SIG-M5 treated with dmso at 0.1 percent for 504 hours (cell line): ENCODE measurements at regions not wholly inside any gene's neighbourhood (a gene's known extent, or its start where the extent isn't known, plus 50 kb on each side); places are given as distances from the start of the nearest gene placed in this dataset.
A peak's percentile ranks its signal among the peaks of the same experiment; 100 is the strongest.

Source experiments
- DNase-seq: peaks from one replicate; lab custom pipeline; 2025; ENCODE audit not compliant: unreplicated experiment; lab: John Stamatoyannopoulos, UW

DNA sequence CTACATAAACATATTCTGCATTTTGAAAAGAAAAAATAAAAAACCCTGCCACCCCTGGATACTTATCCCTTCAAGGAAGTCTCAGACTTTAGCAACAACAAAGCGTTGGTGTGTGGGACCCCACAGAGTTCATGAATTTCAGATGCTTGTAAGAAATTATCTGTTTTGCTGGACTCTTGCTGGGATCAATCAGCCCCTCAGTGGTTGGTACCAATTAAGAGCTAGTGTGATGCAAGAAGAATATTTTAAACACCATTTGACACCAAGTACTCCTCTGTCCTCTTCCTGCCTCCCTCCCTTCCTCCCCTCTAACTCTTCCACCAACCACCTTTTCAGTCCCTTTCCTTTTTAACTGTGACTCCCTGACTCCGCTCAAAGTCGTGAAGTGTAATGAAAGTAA is 51.5 kb downstream of the SST start:
- DNase-seq: no peak

- no peak for DNase-seq
Measured at GRCh38 chr3:187617213-187617612, 53.0 kb downstream of the SST start.

DNA sequence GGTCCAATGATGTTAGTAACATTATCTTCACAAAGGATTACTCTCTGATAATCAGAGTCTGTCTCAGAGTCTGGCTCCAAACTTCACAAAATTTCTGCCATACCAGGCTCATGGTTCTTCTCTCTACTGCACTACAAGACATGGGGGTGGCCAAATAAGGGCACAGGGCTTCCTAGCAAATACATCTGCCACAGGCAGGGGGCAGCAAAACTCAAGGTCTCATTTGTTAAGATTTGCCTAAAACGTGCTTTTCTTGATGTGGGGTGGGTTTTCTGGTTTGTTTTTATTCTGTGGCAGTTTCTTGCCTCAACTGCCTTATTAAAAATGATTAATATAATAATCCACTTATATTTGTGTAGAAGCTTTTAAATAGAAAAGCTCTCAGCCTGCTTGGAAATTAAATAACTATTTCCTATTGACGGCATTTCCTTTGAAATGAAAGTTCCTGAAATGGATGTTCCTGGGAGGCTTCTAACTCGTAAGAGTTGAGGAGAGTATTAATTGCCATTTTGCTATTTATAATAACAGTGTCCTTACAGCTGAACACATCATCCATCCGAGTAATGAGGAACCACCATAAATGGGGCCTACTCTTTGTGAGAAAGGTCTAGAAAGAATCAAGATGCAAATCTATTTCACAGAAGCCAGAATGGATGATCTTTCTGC is 53.8 kb downstream of the SST start:
- peak; percentile 69 for DNase-seq

DNA sequence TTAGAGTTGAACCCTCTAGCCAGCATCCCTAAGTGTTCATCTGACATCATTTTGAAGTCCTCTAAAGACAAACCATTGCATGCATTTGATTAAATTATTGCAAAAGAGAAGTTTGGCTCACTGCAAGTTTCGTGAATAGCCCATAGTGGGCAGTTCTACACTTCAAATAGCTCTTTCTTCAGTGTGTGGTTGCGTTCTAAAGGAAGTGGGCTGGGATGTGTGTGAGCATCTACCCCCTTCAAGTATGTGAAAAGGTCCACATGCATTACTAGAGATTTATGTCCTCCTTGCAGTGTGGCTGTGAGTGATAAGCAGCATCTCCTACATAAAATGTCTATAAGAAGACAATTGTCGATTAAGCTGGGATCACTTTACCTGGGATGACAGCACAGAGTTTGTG is 54.6 kb downstream of the SST start:
- no peak for DNase-seq

GRCh38 chr3:187612656-187613055 is 57.5 kb downstream of the SST start:
- DNase-seq: no peak

- no peak for DNase-seq
Measured at GRCh38 chr3:187610981-187611511, 59.1 kb downstream of the SST start.

- DNase-seq: no peak
Measured at GRCh38 chr3:187594272-187594671, 75.9 kb downstream of the SST start.

DNA sequence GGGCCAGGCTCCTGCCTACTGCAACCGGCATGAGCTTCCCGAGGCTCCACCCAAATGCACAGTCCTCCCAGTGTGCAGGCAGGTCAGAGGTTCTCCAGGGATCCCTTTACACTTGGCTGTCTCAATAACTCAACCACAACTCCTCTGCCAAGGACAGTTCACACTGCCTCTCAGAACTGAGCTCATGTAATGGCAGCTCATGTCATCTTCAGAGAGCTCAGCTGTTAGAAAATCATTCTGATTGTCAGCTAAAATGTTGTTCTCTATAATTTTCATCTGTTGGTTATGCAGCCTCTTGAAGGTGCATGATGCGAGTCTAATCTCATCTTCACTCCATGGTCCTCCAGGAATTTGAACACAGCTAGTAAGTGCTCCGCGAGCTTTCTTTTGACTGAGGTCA is 76.7 kb downstream of the SST start:
- no peak for DNase-seq

- DNase-seq: no peak
Measured at GRCh38 chr3:187590861-187591576, 79.2 kb downstream of the SST start.

DNA sequence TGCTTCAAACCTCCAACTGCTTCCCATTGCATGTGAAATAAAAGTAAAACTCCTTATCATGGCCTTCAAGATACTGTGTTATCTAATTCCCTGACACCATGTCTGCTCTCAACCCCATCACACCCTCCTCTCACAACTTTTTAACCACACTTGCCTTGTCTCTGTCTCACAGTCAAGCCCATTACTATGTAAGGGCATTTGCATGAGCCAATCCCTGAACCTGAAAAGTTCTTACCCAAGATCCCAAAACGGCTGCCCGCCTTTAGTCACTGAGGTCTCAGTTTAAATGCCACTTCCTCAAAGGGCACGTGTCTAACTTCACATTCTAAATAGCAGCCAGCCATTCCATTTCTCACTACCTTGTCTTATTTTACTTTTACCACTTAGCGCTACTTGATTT is 83.1 kb downstream of the SST start:
- DNase-seq: peak; percentile 14

DNA sequence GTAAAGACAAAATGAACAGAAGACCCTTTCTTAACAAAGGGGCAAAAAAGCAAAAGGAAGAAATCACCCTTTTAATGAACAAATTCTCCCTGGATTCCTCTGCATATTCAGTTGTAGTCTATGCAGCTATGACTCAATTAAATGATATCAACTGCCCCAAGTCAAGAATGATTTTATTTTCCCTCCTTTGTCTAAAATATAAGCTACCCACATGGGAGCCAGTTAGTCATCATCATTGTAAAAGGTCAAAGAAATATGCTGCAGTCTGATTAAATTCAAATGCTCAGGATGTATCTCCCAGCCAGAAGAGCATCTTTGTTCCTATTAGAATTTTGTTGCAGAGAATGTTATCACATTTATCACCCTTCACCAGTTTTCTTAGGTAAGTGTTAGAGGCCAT is 84.0 kb downstream of the SST start:
- no peak for DNase-seq

DNA sequence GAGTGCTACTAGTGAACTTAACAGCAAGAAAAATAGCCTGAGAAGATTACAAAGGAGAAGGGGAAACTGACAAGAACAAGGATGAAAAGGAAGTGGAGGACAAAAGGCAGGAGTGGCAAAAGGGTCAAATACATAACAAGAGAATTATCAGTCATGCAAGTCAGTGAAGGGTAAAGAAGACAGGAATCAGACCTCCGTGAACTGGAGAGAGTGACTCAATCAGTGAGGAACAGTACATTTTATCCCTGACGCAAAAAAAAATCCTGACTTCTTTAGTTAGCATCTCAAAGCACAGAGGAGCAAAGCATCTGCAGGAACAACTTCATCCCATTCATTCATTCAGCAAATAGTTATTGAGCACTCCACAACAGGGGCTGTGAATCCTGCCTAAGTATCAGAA is 97.8 kb downstream of the SST start:
- DNase-seq: no peak

- DNase-seq: no peak
Measured at GRCh38 chr3:187571701-187572100, 98.5 kb downstream of the SST start.

DNA sequence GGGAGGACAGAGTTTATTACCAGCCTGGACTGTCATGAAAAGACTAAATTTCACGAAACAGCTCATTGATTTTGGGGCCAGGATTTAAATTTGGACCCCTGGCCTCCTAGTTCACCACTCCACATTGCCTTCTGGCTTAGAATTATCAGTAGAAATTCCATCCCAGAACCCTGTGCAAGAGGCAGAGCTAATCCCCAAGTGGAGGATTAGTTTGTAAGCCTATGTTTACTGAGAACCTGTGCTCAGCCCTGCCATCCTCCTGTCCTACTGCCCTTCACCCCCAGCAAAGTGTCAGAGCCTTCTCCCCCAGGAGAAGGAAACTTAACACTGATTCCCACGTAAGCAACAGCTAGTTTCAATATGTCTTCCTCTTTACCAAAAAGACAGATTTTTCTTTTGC is 99.4 kb downstream of the SST start:
- no peak for DNase-seq

- DNase-seq: no peak
Measured at GRCh38 chr3:187568171-187568570, 102.0 kb downstream of the SST start.

- DNase-seq: no peak
Measured at GRCh38 chr3:187567661-187568121, 102.5 kb downstream of the SST start.

GRCh38 chr3:187567021-187567420 is 103.2 kb downstream of the SST start:
- DNase-seq: no peak

DNA sequence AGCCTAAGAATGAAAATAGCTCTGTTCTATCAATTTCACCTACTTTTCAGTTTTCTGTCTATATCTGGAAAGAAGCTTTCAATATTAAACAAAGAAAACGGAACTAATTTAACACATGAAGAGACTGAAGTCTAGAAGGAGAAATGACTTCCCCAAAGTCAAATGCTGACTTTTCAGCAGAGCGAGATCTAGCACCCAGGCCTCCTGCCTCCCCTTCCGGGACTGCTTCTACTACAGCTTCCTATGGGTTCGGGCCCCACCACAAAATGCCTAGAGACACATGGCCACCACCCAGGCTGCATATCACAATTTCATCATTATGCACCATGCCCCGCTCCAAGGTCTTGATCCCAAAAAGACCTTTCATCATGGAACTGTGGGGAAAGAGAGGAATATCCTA is 104.5 kb downstream of the SST start:
- DNase-seq: no peak

DNA sequence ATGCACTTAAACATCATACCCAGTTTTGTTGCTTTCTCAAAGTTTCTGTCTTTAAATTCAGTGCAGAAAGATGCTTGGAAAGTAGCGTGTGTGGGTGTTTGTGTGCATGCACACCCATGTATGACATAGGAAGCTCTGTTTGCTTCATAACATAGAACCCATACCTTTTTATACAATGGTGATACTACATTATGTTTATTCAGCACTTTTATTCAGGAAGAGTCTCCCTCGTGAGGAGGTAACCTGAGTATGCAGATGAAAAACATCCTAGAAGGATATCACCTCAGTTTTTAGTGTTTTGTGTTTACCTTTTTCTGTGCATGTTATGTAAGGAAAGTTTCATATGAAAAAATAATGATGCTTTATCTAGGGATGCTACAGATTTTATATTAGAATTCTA is 111.2 kb downstream of the SST start:
- no peak for DNase-seq

DNA sequence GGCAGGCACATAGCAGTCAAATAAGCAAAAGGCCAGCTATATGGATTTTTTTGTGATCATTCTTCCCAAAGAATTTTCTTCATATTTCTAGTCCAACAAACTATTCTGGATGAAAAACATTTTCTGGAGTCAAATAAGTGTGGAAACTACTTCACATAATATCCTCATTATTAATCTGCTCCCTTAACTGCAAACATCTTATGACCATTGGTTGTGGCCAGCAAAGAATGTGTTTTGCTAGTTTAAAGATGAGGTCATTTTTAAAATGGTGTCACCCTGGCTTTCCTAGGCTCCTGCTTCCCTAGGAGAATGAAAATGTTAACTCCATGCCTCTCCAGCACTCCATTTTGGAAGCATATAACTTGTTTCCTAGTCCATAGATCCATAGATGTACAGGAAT is 118.8 kb downstream of the SST start:
- DNase-seq: no peak

GRCh38 chr3:187550446-187550845 is 119.7 kb downstream of the SST start:
- no peak for DNase-seq

DNA sequence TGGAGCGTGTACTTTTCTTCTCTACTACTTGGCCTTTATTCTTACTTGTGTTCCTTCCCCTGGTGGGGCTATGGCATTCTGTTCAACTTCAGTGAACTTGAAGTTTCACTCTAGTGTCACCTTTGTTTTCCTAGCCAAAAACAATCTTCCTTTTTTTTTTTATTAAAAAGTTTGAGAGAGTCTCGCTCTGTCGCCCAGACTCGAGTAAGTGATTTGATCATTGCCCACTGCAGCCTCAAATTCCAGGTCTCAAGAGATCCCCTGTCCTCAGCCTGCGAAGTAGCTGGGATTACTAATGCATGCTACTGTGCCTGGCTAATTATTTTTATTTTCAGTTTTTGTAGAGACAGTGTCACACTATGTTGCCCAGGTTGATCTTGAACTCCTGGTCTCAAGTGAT is 124.8 kb downstream of the SST start:
- no peak for DNase-seq

DNA sequence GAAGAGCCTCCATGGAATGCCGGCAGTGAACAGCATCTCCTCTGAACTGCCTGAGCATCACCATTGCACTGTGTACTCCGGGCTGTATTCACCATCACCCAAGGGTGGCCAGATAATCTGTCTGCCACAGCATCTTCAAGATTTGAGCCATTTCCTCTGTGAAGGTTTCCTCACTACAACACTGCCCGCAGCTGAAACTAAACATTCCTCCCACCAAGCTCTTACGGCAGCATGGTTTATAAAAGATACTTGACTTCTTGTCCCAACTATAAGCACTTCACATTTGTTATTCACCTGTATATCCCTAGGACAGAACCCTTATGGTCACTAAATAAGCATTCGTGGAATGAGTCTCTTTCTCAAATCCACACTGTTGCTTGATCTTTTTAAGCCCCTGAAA is 125.9 kb downstream of the SST start:
- DNase-seq: no peak
